K562 (cell line): ENCODE measurements at regions not wholly inside any gene's neighbourhood (a gene's known extent, or its start where the extent isn't known, plus 50 kb on each side); places are given as distances from the start of the nearest gene placed in this dataset.

Source experiments
- CEBPB ChIP-seq: fragments of 450-650 bp; IDR thresholded peaks from 2 replicates; pipeline ENCODE4 v1.6.1; 2016; ENCODE audit warnings: missing genetic modification characterization, missing compliant biosample characterization
- FOS ChIP-seq: IDR thresholded peaks from 3 replicates; pipeline ENCODE4 v1.6.1; 2011; ENCODE audit not compliant: insufficient read length; ENCODE audit errors: extremely low read depth
- FOXM1 ChIP-seq, 2 experiments: fragments of 450-650 bp in 1 of 2; sonication (generic) in 1 of 2; formaldehyde crosslinking in 1 of 2; IDR thresholded peaks; 2 replicates each; pipeline versions ENCODE4 v1.6.1 to v1.9.0; 2017 to 2022; ENCODE audit warnings: low read depth in 2 of 2, mild to moderate bottlenecking in 2 of 2, missing genetic modification reagents in 1 of 2, moderate library complexity in 1 of 2
- HNRNPK ChIP-seq: fragments of 200-400 bp; formaldehyde crosslinking; IDR thresholded peaks from one replicate; pipeline ENCODE4 v1.6.1; 2018; ENCODE audit warnings: mild to moderate bottlenecking, low read depth, low read length; ENCODE audit not compliant: poor library complexity, severe bottlenecking
- KAT2B ChIP-seq: IDR thresholded peaks from one replicate; pipeline ENCODE4 v1.6.1; 2012; ENCODE audit warnings: low read depth, mild to moderate bottlenecking, control low read depth, inconsistent platforms, low read length, moderate library complexity
- MCM3 ChIP-seq: fragments of 450-650 bp; IDR thresholded peaks from 2 replicates; pipeline ENCODE4 v1.6.1; 2016
- MED1 ChIP-seq: sonication (generic); formaldehyde crosslinking; IDR thresholded peaks from 2 replicates; pipeline ENCODE4 v1.8.1; 2023; ENCODE audit warnings: missing genetic modification reagents, borderline replicate concordance
- PHB2 ChIP-seq: fragments of 450-650 bp; IDR thresholded peaks from 2 replicates; pipeline ENCODE4 v1.6.1; 2017; ENCODE audit warnings: low read depth
- RBBP5 ChIP-seq: fragments of 200-600 bp; sonication (generic); IDR thresholded peaks from 2 replicates; pipeline ENCODE4 v1.6.1; 2012; ENCODE audit warnings: borderline replicate concordance, mild to moderate bottlenecking, low read length, control low read depth, inconsistent platforms; ENCODE audit not compliant: insufficient read depth, poor library complexity, severe bottlenecking
- SAFB ChIP-seq: fragments of 200-400 bp; formaldehyde crosslinking; IDR thresholded peaks from 2 replicates; pipeline ENCODE4 v1.6.1; 2017; ENCODE audit warnings: low read depth, low read length, borderline replicate concordance
- SOX6 ChIP-seq: fragments of 450-650 bp; IDR thresholded peaks from 2 replicates; pipeline ENCODE4 v1.6.1; 2014; ENCODE audit warnings: mild to moderate bottlenecking
- STAT5B ChIP-seq: fragments of 250-450 bp; sonication (Bioruptor Pico); IDR thresholded peaks from 2 replicates; pipeline ENCODE4 v1.8.0; 2021; ENCODE audit warnings: mild to moderate bottlenecking, inconsistent platforms
- TAF7 ChIP-seq: fragments of 450-650 bp; IDR thresholded peaks from 2 replicates; pipeline ENCODE4 v1.6.1; 2016; ENCODE audit warnings: missing genetic modification characterization, missing compliant biosample characterization
- TRIM28 ChIP-seq: fragments of 450-650 bp; IDR thresholded peaks from 2 replicates; pipeline ENCODE4 v1.6.1; 2017
- ZC3H4 ChIP-seq: sonication (generic); formaldehyde crosslinking; IDR thresholded peaks from 2 replicates; pipeline ENCODE4 v1.9.0; 2021; ENCODE audit warnings: missing genetic modification reagents, borderline replicate concordance
- ZFX ChIP-seq: sonication (generic); formaldehyde crosslinking; IDR thresholded peaks from 2 replicates; pipeline ENCODE4 v1.8.0; 2022; ENCODE audit warnings: mild to moderate bottlenecking, missing genetic modification reagents, moderate library complexity
- ZMIZ1 ChIP-seq, 2 experiments: fragments of 150-350 bp in 1 of 2; IDR thresholded peaks; 2 replicates each; pipeline ENCODE4 v1.6.1; 2012 to 2016; ENCODE audit warnings: low read depth in 2 of 2, low read length in 2 of 2, mild to moderate bottlenecking in 1 of 2, moderate library complexity in 1 of 2
- ZNF140 ChIP-seq: fragments of 250-450 bp; sonication (Bioruptor Pico); IDR thresholded peaks from 2 replicates; pipeline ENCODE4 v1.8.0; 2021; ENCODE audit warnings: moderate library complexity, mild to moderate bottlenecking, inconsistent platforms
- ZNF263 ChIP-seq: sonication (generic); formaldehyde crosslinking; IDR thresholded peaks from 2 replicates; pipeline ENCODE4 v1.8.0; 2022; ENCODE audit warnings: mild to moderate bottlenecking, missing genetic modification reagents, borderline replicate concordance
- ZNF347 ChIP-seq: fragments of 450-650 bp; formaldehyde crosslinking; IDR thresholded peaks from 2 replicates; pipeline ENCODE4 v1.4.0; 2020; ENCODE audit warnings: low read depth, mild to moderate bottlenecking, moderate library complexity
- ZNF41 ChIP-seq: fragments of 250-450 bp; sonication (Bioruptor Pico); conservative IDR thresholded peaks from 2 replicates; pipeline ENCODE4 v1.4.0; 2020; ENCODE audit warnings: mild to moderate bottlenecking
- ZNF644 ChIP-seq: fragments of 200-800 bp; sonication (Bioruptor generic); IDR thresholded peaks from 2 replicates; pipeline ENCODE4 v1.6.1; 2016; ENCODE audit warnings: low read depth, missing genetic modification characterization, missing compliant biosample characterization
- TF ChIP-seq, protein P1 (sequence below): fragments of 250-450 bp; sonication (Bioruptor Pico); IDR thresholded peaks from 2 replicates; pipeline ENCODE4 v1.8.0; 2022; ENCODE audit warnings: moderate library complexity, mild to moderate bottlenecking, inconsistent platforms
- TF ChIP-seq, protein P2 (sequence below): fragments of 250-450 bp; sonication (Bioruptor Pico); IDR thresholded peaks from 2 replicates; pipeline ENCODE4 v1.8.0; 2022; ENCODE audit warnings: inconsistent platforms, mild to moderate bottlenecking, moderate library complexity, borderline replicate concordance

DNA sequence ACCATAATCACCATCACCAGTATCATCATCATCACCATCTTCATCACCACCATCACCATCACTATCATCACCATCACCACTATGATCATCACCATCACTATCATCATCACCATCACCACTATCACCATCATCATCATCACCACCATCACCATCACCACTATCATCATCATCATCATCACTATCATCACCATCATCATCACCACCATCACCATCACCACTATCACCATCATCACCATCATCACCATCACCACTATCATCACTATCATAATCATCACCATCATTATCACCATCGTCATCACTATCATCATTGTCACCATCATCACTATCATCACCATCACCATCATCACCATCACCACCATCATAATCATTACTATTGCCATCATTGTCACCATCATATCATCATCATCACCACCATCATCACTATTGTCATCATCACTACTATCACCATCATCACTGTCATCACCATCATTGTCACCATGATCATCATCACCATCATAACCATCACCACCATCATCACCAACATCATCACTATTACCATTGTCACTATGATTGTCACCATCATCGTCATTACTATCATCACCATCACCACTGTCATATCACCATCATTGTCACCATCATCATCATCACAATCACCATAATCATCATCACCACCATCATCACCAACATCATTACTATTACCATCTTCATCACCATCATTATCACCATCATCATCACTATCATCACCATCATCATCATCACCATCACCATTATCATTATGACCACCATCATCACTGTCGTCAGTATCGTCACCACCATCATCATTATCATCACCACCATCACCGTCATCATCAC lies 154.7 kb downstream of the ACTR3B start (continued):
- TF ChIP-seq, protein P1, sequence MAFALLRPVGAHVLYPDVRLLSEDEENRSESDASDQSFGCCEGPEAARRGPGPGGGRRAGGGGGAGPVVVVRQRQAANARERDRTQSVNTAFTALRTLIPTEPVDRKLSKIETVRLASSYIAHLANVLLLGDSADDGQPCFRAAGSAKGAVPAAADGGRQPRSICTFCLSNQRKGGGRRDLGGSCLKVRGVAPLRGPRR (CRISPR knock-in tag) = no peak
- no peak for TF ChIP-seq ZMIZ1 (IDR thresholded peaks at IDR 0.05; ENCODE audit: low read depth in 2 of 2, low read length in 2 of 2)
- no peak for TF ChIP-seq ZNF41 (CRISPR knock-in tag)
- TF ChIP-seq, protein P2, sequence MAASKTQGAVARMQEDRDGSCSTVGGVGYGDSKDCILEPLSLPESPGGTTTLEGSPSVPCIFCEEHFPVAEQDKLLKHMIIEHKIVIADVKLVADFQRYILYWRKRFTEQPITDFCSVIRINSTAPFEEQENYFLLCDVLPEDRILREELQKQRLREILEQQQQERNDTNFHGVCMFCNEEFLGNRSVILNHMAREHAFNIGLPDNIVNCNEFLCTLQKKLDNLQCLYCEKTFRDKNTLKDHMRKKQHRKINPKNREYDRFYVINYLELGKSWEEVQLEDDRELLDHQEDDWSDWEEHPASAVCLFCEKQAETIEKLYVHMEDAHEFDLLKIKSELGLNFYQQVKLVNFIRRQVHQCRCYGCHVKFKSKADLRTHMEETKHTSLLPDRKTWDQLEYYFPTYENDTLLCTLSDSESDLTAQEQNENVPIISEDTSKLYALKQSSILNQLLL = no peak
- TF ChIP-seq FOS = no peak
- no peak for TF ChIP-seq ZC3H4 (CRISPR knock-in tag)
- TF ChIP-seq TRIM28 = no peak
- no peak for TF ChIP-seq TAF7 (tag)
- no peak for TF ChIP-seq CEBPB
- TF ChIP-seq PHB2 = peak; percentile 43; the same call in 1 of the 2 replicates
- no peak for TF ChIP-seq ZNF644 (tag)
- TF ChIP-seq ZNF347 (CRISPR knock-in tag) = no peak
- TF ChIP-seq KAT2B = no peak
- no peak for TF ChIP-seq SAFB
- no peak for TF ChIP-seq SOX6
- TF ChIP-seq ZFX (CRISPR knock-in tag) = no peak
- no peak for TF ChIP-seq RBBP5
- no peak for TF ChIP-seq ZNF263 (CRISPR knock-in tag)
- TF ChIP-seq MED1 = no peak
- TF ChIP-seq HNRNPK = no peak
- no peak for TF ChIP-seq ZNF140 (CRISPR knock-in tag)
- TF ChIP-seq FOXM1 (IDR thresholded peaks at IDR 0.05; ENCODE audit: low read depth) = no peak
- no peak for TF ChIP-seq FOXM1 (CRISPR knock-in tag; IDR thresholded peaks at IDR 0.05; ENCODE audit: low read depth)
- TF ChIP-seq STAT5B (CRISPR knock-in tag) = no peak
- no peak for TF ChIP-seq MCM3
